Gastroesophageal sphincter (tissue), 4 donors: ENCODE measurements at regions not wholly inside any gene's neighbourhood (a gene's known extent, or its start where the extent isn't known, plus 50 kb on each side); places are given as distances from the start of the nearest gene placed in this dataset.

Source experiments
- ATAC-seq: fragments of 150-250 bp; one replicate; pipeline ENCODE4 v1.9.1; 2016; ENCODE audit warnings: mild to moderate bottlenecking, moderate library complexity
- H3K27ac ChIP-seq, 4 donors: fragments of 200-600 bp; sonication (generic) in 3 of 4; 1 replicate in 3 of 4; 2 replicates in 1 of 4; pipeline ENCODE4 v1.5.1; 2016 to 2019
- H3K27me3 ChIP-seq: fragments of 200-600 bp; sonication (generic); one replicate; pipeline ENCODE4 v1.5.1; 2019
- H3K36me3 ChIP-seq, 2 donors: fragments of 200-600 bp; sonication (generic); one replicate each; pipeline ENCODE4 v1.5.1; 2019; ENCODE audit warnings: control low read depth in 1 of 2
- H3K4me1 ChIP-seq, 3 donors: fragments of 200-600 bp; sonication (generic); 1 replicate in 2 of 3; 2 replicates in 1 of 3; pipeline ENCODE4 v1.5.1; 2016 to 2019; ENCODE audit warnings: control low read depth in 2 of 3
- H3K4me3 ChIP-seq, 2 donors: fragments of 200-600 bp; sonication (generic); one replicate each; pipeline ENCODE4 v1.5.1; 2019; ENCODE audit warnings: mild to moderate bottlenecking in 1 of 2, moderate library complexity in 1 of 2
- H3K9me3 ChIP-seq, 3 donors: fragments of 200-600 bp; sonication (generic); one replicate each; pipeline ENCODE4 v1.5.1; 2017 to 2019; ENCODE audit warnings: control low read depth in 2 of 3
- EP300 ChIP-seq: sonication (generic); formaldehyde crosslinking; IDR thresholded peaks from one replicate; pipeline ENCODE4 v1.6.1; 2017; ENCODE audit warnings: antibody characterized with exemption, mild to moderate bottlenecking
- POLR2A ChIP-seq, 2 donors: fragments of 450-650 bp; IDR thresholded peaks; one replicate each; pipeline ENCODE4 v1.6.1; 2017; ENCODE audit warnings: antibody characterized with exemption in 2 of 2, mild to moderate bottlenecking in 2 of 2, moderate library complexity in 1 of 2
- POLR2AphosphoS5 ChIP-seq: sonication (generic); formaldehyde crosslinking; IDR thresholded peaks from one replicate; pipeline ENCODE4 v1.6.1; 2017; ENCODE audit warnings: antibody characterized with exemption
- WGBS, 2 donors: methylation state at CpG; one replicate each; pipeline ENCODE4 v1.1.5; 2018; ENCODE audit warnings: low coverage in 1 of 2; 5-methylcytosine and 5-hydroxymethylcytosine counted together
- TF ChIP-seq, protein P1 (sequence below), 4 experiments: fragments of 200-600 bp in 2 of 4; fragments of 450-650 bp in 2 of 4; sonication (generic) in 1 of 4; IDR thresholded peaks; one replicate each; pipeline ENCODE4 v1.5.1; 2017 to 2019; ENCODE audit warnings: antibody characterized with exemption in 4 of 4, mild to moderate bottlenecking in 2 of 4, moderate library complexity in 2 of 4

DNA sequence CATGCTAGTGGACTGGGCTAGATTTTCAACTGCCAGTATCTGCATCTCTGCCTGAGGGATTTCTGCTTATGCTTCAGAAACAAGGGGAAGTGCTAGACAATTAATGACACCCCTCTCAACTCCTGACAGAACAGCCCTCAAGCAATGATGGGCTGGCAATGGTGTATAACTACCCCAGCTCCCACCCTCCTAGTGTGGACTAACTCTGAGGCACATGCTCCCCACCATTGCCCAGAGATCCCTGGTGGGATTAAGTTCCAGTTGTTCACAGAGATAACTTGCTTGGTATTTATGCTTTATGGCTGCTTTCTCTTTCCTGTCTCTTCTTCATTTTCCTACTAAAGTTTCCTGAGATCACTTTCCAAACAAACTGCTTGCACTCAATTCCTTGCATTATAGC lies 113.5 kb downstream of the RPS24 start:
- Histone ChIP-seq H3K27ac (no peak overlapping the region), H3K9me3 (no peaks in the 10 kb centered on the region), H3K4me3 (no peak overlapping the region), H3K27me3 (no peaks in the 10 kb centered on the region), H3K36me3 (no peaks in the 10 kb centered on the region), H3K4me1 (no peaks in the 10 kb centered on the region)
- ATAC-seq = no peak
- TF ChIP-seq POLR2AphosphoS5 = no peak
- TF ChIP-seq, protein P1, sequence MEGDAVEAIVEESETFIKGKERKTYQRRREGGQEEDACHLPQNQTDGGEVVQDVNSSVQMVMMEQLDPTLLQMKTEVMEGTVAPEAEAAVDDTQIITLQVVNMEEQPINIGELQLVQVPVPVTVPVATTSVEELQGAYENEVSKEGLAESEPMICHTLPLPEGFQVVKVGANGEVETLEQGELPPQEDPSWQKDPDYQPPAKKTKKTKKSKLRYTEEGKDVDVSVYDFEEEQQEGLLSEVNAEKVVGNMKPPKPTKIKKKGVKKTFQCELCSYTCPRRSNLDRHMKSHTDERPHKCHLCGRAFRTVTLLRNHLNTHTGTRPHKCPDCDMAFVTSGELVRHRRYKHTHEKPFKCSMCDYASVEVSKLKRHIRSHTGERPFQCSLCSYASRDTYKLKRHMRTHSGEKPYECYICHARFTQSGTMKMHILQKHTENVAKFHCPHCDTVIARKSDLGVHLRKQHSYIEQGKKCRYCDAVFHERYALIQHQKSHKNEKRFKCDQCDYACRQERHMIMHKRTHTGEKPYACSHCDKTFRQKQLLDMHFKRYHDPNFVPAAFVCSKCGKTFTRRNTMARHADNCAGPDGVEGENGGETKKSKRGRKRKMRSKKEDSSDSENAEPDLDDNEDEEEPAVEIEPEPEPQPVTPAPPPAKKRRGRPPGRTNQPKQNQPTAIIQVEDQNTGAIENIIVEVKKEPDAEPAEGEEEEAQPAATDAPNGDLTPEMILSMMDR (IDR thresholded peaks at IDR 0.05) = no peak

DNA sequence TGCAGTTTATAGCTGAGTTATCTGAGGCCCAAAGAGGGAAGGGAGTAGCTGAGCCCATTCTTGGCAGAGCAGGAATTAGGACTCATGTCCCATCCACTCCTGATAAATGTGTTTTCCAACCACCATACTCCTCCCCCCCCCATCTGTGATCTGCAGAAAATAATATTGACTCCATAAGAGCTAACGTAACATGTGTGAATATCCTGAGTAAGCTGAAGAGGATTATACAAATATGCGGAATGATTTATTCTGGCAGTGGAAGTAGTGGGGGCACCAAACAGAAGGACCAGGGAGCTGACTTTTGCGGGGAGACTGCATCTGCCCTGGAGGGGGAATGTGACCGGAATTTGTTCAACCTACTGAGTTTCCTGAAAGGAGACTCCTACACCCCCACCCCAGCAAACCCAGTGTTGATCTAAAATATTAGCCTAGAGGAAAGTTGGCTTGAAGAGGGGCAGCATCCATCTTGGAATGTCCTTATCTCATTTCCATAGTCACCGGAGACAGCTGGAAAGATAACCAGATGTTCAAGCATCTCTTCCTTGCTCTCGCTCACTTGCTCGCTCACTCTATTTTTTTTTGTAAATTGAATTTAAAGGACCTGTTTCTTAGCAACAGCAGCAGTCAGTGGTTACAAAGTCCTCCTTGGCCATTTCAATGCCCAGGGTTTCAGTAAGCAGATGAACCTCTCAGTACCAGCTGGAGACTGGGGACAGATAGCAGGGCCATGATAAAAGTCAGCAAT lies 114.7 kb downstream of the RPS24 start:
- H3K27ac ChIP-seq = no peak overlapping the region
- TF ChIP-seq, protein P1 (IDR thresholded peaks at IDR 0.05) = no peak
- TF ChIP-seq POLR2AphosphoS5 = no peak
- TF ChIP-seq POLR2A (IDR thresholded peaks at IDR 0.05) = no peak
- TF ChIP-seq EP300 = no peak

DNA sequence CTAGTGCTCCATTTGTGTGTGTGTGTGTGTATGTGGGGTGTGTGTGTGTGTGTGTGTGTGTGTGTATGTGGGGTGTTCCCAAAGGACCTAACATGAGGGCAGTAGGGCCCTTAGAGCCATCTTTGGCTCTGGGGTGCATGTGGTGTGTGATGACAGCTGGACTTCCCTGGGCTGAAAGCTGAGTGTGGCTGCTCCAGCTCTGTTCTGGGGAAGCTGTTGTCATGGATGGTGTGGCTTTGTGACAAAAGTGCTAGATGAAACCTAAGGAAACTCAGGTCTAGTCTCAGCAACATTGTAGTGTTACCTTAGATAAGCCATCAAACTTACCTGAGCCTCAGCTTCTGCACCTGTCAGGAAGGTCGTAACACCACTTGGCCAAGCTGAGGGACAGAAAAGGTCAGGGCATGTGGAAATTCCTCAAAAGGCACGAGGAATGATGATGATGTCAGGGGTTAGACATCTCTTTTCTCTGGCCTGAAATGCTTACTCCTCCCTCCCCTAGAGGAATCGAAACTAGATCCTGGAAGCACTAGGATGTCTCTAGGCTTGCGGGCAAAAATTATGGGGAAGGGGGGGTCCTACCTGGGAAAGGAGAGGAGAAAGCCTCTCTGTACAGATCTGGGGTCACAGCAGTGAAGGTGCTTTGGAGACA lies 115.4 kb downstream of the RPS24 start:
- Histone ChIP-seq H3K9me3 (no peaks in the 10 kb centered on the region), H3K4me3 (no peak overlapping the region), H3K27ac (no peak overlapping the region), H3K4me1 (no peaks in the 10 kb centered on the region), H3K27me3 (no peaks in the 10 kb centered on the region), H3K36me3 (no peaks in the 10 kb centered on the region)
- no peak for ATAC-seq
- TF ChIP-seq POLR2AphosphoS5 (no peak), POLR2A (IDR thresholded peaks at IDR 0.05) (no peak), EP300 (no peak)
- TF ChIP-seq, protein P1 (IDR thresholded peaks at IDR 0.05) = no peak
- WGBS, 2 donors = 15 to 58% methylated on average over 2 to 3 of the region's 4 CpGs

More for the DNA sequence above, 114.7 kb downstream of the RPS24 start:
- no peaks in the 10 kb centered on the region for H3K4me1 ChIP-seq
- no peak overlapping the region for H3K4me3 ChIP-seq
- H3K36me3 ChIP-seq = no peaks in the 10 kb centered on the region
- H3K9me3 ChIP-seq = no peaks in the 10 kb centered on the region
- ATAC-seq = no peak
- no peaks in the 10 kb centered on the region for H3K27me3 ChIP-seq
- 73 to 90% methylated on average over 6 to 7 of the region's 7 CpGs for WGBS, 2 donors

DNA sequence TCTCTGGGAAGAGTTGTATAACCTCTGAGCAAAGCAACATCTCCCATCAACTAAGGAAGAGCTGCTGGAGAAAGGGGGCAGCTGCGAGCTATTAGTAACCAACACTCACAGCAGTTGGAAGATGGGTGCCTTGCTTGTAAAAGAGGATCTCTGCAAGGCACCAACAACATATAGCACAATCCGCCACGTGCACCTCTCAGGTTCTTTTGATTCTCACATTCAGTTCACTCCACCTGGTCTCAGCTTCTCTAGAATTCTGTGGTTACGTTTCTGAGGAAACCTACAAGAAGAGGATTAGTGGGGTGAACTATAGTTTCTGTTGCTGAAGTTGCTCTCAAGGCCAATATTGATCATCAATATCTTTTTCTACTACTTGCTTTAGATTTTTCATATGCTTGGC lies 117.1 kb downstream of the RPS24 start:
- Histone ChIP-seq H3K9me3 (no peaks in the 10 kb centered on the region), H3K36me3 (no peaks in the 10 kb centered on the region), H3K27ac (no peak overlapping the region), H3K27me3 (no peaks in the 10 kb centered on the region), H3K4me3 (no peak overlapping the region), H3K4me1 (no peaks in the 10 kb centered on the region)
- 93 to 100% methylated on average over 1 to 4 of the region's 4 CpGs for WGBS, 2 donors
- ATAC-seq = no peak
- TF ChIP-seq EP300 = no peak
- no peak for TF ChIP-seq POLR2AphosphoS5
- no peak for TF ChIP-seq POLR2A (IDR thresholded peaks at IDR 0.05)
- TF ChIP-seq, protein P1 (IDR thresholded peaks at IDR 0.05) = no peak

DNA sequence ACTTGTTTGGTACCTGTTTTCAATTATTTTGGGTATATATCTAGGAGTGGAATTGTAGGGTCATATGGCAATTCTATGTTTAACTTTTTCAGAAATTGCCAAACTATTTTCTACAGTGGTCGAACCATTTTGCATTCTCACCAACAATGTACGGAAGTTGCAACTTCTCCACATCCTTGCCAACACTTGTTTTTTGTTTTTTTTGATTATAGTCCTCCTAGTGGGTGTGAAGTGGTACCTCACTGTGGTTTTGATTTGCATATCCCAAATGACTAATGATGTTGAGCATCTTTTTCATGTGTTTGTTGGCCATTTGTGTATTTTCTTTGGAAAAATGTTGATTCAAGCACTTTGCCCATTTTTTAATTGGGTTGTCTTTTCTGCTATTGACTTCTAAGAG lies 122.1 kb downstream of the RPS24 start:
- no peak for ATAC-seq
- 85 to 93% methylated on average over 2 of the region's 2 CpGs for WGBS, 2 donors
- Histone ChIP-seq H3K9me3 (no peaks in the 10 kb centered on the region), H3K4me3 (no peak overlapping the region), H3K27me3 (no peaks in the 10 kb centered on the region), H3K27ac (no peak overlapping the region), H3K36me3 (no peaks in the 10 kb centered on the region), H3K4me1 (no peaks in the 10 kb centered on the region)
- TF ChIP-seq POLR2AphosphoS5 = no peak
- TF ChIP-seq, protein P1 (IDR thresholded peaks at IDR 0.05) = no peak
- TF ChIP-seq EP300 = no peak
- no peak for TF ChIP-seq POLR2A (IDR thresholded peaks at IDR 0.05)
